Left ventricle myocardium inferior (tissue), 1 donor: ENCODE measurements at regions not wholly inside any gene's neighbourhood (a gene's known extent, or its start where the extent isn't known, plus 50 kb on each side); places are given as distances from the start of the nearest gene placed in this dataset.

Source experiments
- DNase-seq: peaks from one replicate; pipeline ENCODE4 v3.0.0-alpha.2; 2020
- H3K27ac ChIP-seq: fragments of 200-600 bp; replicated peaks from 2 replicates; pipeline ENCODE4 v1.8.0; 2021
- H3K27me3 ChIP-seq: fragments of 200-600 bp; 2 replicates; pipeline ENCODE4 v1.8.0; 2021; ENCODE audit warnings: low read depth
- H3K36me3 ChIP-seq: fragments of 200-600 bp; 2 replicates; pipeline ENCODE4 v1.8.0; 2021
- H3K4me1 ChIP-seq: fragments of 200-600 bp; 2 replicates; pipeline ENCODE4 v1.8.0; 2021
- H3K4me3 ChIP-seq: fragments of 200-600 bp; 2 replicates; pipeline ENCODE4 v1.8.0; 2021; ENCODE audit warnings: mild to moderate bottlenecking, moderate library complexity
- H3K9me3 ChIP-seq: fragments of 200-600 bp; replicated peaks from 2 replicates; pipeline ENCODE4 v1.8.0; 2021
- CTCF ChIP-seq: fragments of 200-600 bp; IDR thresholded peaks from 2 replicates; pipeline ENCODE4 v1.8.0; 2021; ENCODE audit warnings: antibody characterized with exemption, mild to moderate bottlenecking, borderline replicate concordance
- intact Hi-C: fragments of 100-400 bp; cut with micrococcal nuclease; formaldehyde crosslinking; loops from one replicate; pipeline ENCODE4 v1.11.0; 2022
- donor health status: DM: no; HTN: yes; CAD: no; lungs with severe emphysema.

DNA sequence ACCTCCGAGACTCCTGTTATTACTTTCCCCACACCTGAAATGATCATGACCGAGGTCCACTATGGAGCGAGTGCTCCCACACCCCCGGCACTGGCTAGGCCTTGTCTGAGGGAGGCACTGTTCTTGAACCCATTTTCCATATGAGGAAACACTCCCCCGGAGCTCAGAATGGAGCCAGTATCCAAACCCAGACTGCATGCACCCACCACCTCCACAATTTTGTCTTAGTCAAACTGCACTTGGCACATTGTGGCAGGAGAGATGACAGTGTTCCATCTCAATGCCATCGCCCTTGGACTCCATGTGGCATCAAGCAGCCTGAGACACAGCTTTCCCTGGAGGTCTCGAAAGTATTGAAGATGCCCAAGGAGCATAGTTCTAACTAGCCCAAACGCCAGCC lies 154.1 kb downstream of the NUP210 start:
- Histone ChIP-seq H3K4me3 (no peak overlapping the region), H3K27ac (no peak overlapping the region), H3K9me3 (peaks cover 17% of the 10 kb centered on the region), H3K27me3 (peaks cover 28% of the 10 kb centered on the region), H3K36me3 (no peaks in the 10 kb centered on the region), H3K4me1 (peaks cover 6% of the 10 kb centered on the region)
- no peak for DNase-seq
- intact Hi-C loops: no loop called here
- no peak for TF ChIP-seq CTCF

DNA sequence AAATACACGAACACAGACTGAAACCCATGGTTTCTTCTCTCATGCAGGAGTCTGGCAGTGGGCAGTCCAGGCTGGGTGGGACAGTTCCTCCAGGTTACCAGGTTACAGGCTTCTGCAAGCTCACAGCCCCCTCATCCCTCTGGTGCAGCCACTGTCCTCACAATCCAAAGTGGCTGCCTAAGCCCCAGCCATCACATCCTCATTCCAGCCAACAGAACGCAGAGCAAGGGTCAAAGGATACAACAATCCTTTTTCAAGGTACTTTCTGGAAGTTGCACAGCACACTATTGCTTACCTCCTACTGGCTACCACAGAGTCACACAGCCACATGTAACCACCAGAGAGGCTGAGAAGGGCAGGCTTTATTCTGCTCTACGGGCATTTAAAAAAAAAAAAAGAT lies 154.6 kb downstream of the NUP210 start:
- peaks cover 14% of the 10 kb centered on the region for H3K9me3 ChIP-seq
- H3K27me3 ChIP-seq: peaks cover 28% of the 10 kb centered on the region
- H3K27ac ChIP-seq: no peak overlapping the region
- DNase-seq: no peak
- H3K4me3 ChIP-seq: no peak overlapping the region
- TF ChIP-seq CTCF: no peak
- H3K4me1 ChIP-seq: peaks cover 11% of the 10 kb centered on the region
- no peaks in the 10 kb centered on the region for H3K36me3 ChIP-seq
- intact Hi-C loops: no loop called here

GRCh38 chr3:13265016-13265415 lies 155.1 kb downstream of the NUP210 start:
- TF ChIP-seq CTCF: no peak
- Histone ChIP-seq H3K27ac (peak overlapping the region; percentile 79), H3K36me3 (no peaks in the 10 kb centered on the region), H3K4me3 (no peak overlapping the region), H3K27me3 (peaks cover 28% of the 10 kb centered on the region), H3K9me3 (peaks cover 10% of the 10 kb centered on the region), H3K4me1 (peaks cover 15% of the 10 kb centered on the region)
- intact Hi-C loops: no loop called here
- no peak for DNase-seq

- DNase-seq: no peak
- H3K27me3 ChIP-seq: peaks cover 25% of the 10 kb centered on the region
These were observed 155.7 kb downstream of the NUP210 start for GRCh38 chr3:13264468-13264795.

GRCh38 chr3:13263770-13264467 lies 156.2 kb downstream of the NUP210 start:
- no peak for TF ChIP-seq CTCF
- H3K27ac ChIP-seq: peak overlapping the region; percentile 79
- intact Hi-C loops: no loop called here
- no peak overlapping the region for H3K4me3 ChIP-seq
- no peaks in the 10 kb centered on the region for H3K36me3 ChIP-seq
- peaks cover 3% of the 10 kb centered on the region for H3K9me3 ChIP-seq
- peaks cover 25% of the 10 kb centered on the region for H3K4me1 ChIP-seq
- no peak for DNase-seq
- H3K27me3 ChIP-seq: peaks cover 20% of the 10 kb centered on the region

More at GRCh38 chr3:13264468-13264795, 155.7 kb downstream of the NUP210 start:
- Histone ChIP-seq H3K9me3 (peaks cover 4% of the 10 kb centered on the region), H3K36me3 (no peaks in the 10 kb centered on the region), H3K4me1 (peaks cover 21% of the 10 kb centered on the region), H3K27ac (peak overlapping the region; percentile 79), H3K4me3 (no peak overlapping the region)
- intact Hi-C loops: no loop called here
- no peak for TF ChIP-seq CTCF
